HCT116 (cell line): ENCODE measurements at regions not wholly inside any gene's neighbourhood (a gene's known extent, or its start where the extent isn't known, plus 50 kb on each side); places are given as distances from the start of the nearest gene placed in this dataset.

Source experiments
- ATAC-seq: fragments of 200-7000 bp; cut with Tn5 transposase; 2 replicates; pipeline ENCODE4 v1.9.1; 2020; ENCODE audit warnings: mild to moderate bottlenecking, moderate library complexity
- BruUV-seq: library from RNA; stranded (reverse); fragments of 400-500 nt; replicated peaks from 2 replicates; lab custom pipeline; 2021; lab: Mats Ljungman, UMichigan
- CTCF ChIA-PET: fragments of 300-600 bp; sonication (Branson Sonifier 250); formaldehyde crosslinking; loops from one replicate; lab custom pipeline; 2021; ENCODE audit warnings: antibody characterized with exemption; lab: Charles Lee
- POLR2A ChIA-PET: fragments of 300-600, 350-600 bp; sonication (Branson Sonifier 250); formaldehyde crosslinking; loops from one replicate; lab custom pipeline; 2021; ENCODE audit warnings: antibody characterized with exemption; lab: Charles Lee
- RAD21 ChIA-PET, 2 experiments: fragments of 300-600 bp; sonication (Branson Sonifier 250); formaldehyde crosslinking; loops; one replicate each; lab custom pipeline; 2023; ENCODE audit warnings: low total read pairs in 2 of 2; ENCODE audit not compliant: uncharacterized antibody in 2 of 2, unreplicated experiment in 2 of 2, low non-redundant PET in 1 of 2; lab: Charles Lee
- DNase-seq: peaks from one replicate; pipeline ENCODE4 v3.0.0-alpha.2; 2010; ENCODE audit warnings: low read depth, low spot score
- H2AFZ ChIP-seq: fragments of 200-600 bp; shearing (Covaris generic), sonication (generic); 2 replicates; pipeline ENCODE4 v1.6.1; 2017; ENCODE audit warnings: low read depth, mixed run types, mixed read lengths, antibody characterized with exemption, low read length; ENCODE audit not compliant: poor library complexity, severe bottlenecking
- H3K27ac ChIP-seq: 2 replicates; pipeline ENCODE4 v1.5.1; 2012; ENCODE audit warnings: low read depth, low read length
- H3K27me3 ChIP-seq: fragments of 200-600 bp; sonication (generic); 2 replicates; pipeline ENCODE4 v1.6.1; 2016; ENCODE audit warnings: mixed run types, low read length, mixed read lengths; ENCODE audit not compliant: insufficient read depth
- H3K36me3 ChIP-seq, 2 experiments: fragments of 200-500 bp in 1 of 2; fragments of 200-600 bp in 1 of 2; sonication (Bioruptor generic) in 1 of 2; sonication (generic) in 1 of 2; 2 replicates each; pipeline versions ENCODE4 v1.5.1 to v1.6.1; 2014 to 2016; ENCODE audit warnings: low read length in 2 of 2, inconsistent platforms in 1 of 2, mixed read lengths in 1 of 2, mixed run types in 1 of 2; ENCODE audit not compliant: insufficient read depth in 2 of 2, control insufficient read depth in 1 of 2
- H3K4me1 ChIP-seq, 2 experiments: fragments of 200-600 bp in 1 of 2; sonication (generic) in 1 of 2; 2 replicates each; pipeline versions ENCODE4 v1.5.1 to v1.6.1; 2012 to 2017; ENCODE audit warnings: low read length in 2 of 2, inconsistent platforms in 1 of 2, mild to moderate bottlenecking in 1 of 2, mixed read lengths in 1 of 2, mixed run types in 1 of 2, moderate library complexity in 1 of 2; ENCODE audit not compliant: insufficient read depth in 2 of 2, control insufficient read depth in 1 of 2
- H3K4me2 ChIP-seq: fragments of 200-600 bp; sonication (generic); 2 replicates; pipeline ENCODE4 v1.6.1; 2017; ENCODE audit warnings: mixed run types, low read length, mixed read lengths
- H3K4me3 ChIP-seq, 2 experiments: fragments of 200-600 bp in 1 of 2; sonication (generic) in 1 of 2; replicated peaks in 1 of 2; 2 replicates each; pipeline ENCODE4 v1.5.1; 2011 to 2016; ENCODE audit warnings: low read length in 2 of 2, control low read depth in 1 of 2, low read depth in 1 of 2, mild to moderate bottlenecking in 1 of 2, mixed read lengths in 1 of 2, mixed run types in 1 of 2
- H3K79me2 ChIP-seq: fragments of 200-600 bp; sonication (generic); 2 replicates; pipeline ENCODE4 v1.6.1; 2017; ENCODE audit warnings: mild to moderate bottlenecking, mixed run types, low read length, moderate library complexity, mixed read lengths; ENCODE audit not compliant: insufficient read depth
- H3K9ac ChIP-seq: fragments of 200-600 bp; sonication (generic); 2 replicates; pipeline ENCODE4 v1.6.1; 2016; ENCODE audit warnings: low read length, mixed read lengths
- H3K9me2 ChIP-seq: fragments of 200-600 bp; sonication (generic), shearing (Covaris generic); 2 replicates; pipeline ENCODE4 v1.6.1; 2017; ENCODE audit warnings: mixed run types, mild to moderate bottlenecking, moderate library complexity; ENCODE audit not compliant: insufficient read depth
- H3K9me3 ChIP-seq, 2 experiments: fragments of 200-500 bp in 1 of 2; fragments of 200-600 bp in 1 of 2; sonication (Bioruptor generic) in 1 of 2; sonication (generic) in 1 of 2; 2 replicates each; pipeline ENCODE4 v1.6.1; 2014 to 2017; ENCODE audit warnings: low read length in 2 of 2, mixed read lengths in 2 of 2, inconsistent platforms in 1 of 2, low read depth in 1 of 2, mild to moderate bottlenecking in 1 of 2, mixed run types in 1 of 2, moderate library complexity in 1 of 2; ENCODE audit not compliant: control insufficient read depth in 1 of 2, insufficient read depth in 1 of 2
- H4K20me1 ChIP-seq: fragments of 200-600 bp; sonication (generic), shearing (Covaris generic); 2 replicates; pipeline ENCODE4 v1.6.1; 2017; ENCODE audit warnings: mixed run types, mild to moderate bottlenecking, moderate library complexity; ENCODE audit not compliant: insufficient read depth
- CBX3 ChIP-seq: IDR thresholded peaks from 2 replicates; pipeline ENCODE4 v1.6.1; 2012; ENCODE audit warnings: low read depth
- EGR1 ChIP-seq: IDR thresholded peaks from 2 replicates; pipeline ENCODE4 v1.6.1; 2012; ENCODE audit warnings: low read depth
- EZH2 ChIP-seq: fragments of 200-600 bp; sonication (generic); IDR thresholded peaks from 2 replicates; pipeline ENCODE4 v1.6.1; 2017; ENCODE audit warnings: antibody characterized with exemption, mixed run types
- JUND ChIP-seq: IDR thresholded peaks from 2 replicates; pipeline ENCODE4 v1.6.1; 2012
- POLR2A ChIP-seq: IDR thresholded peaks from 2 replicates; pipeline ENCODE4 v1.7.0; 2011; ENCODE audit warnings: borderline replicate concordance; ENCODE audit not compliant: insufficient read depth, insufficient read length; ENCODE audit errors: extremely low read depth
- SP1 ChIP-seq: IDR thresholded peaks from 2 replicates; pipeline ENCODE4 v1.6.1; 2012; ENCODE audit warnings: low read depth
- SRF ChIP-seq: IDR thresholded peaks from 2 replicates; pipeline ENCODE4 v1.6.1; 2012; ENCODE audit warnings: low read depth
- YY1 ChIP-seq: IDR thresholded peaks from 2 replicates; pipeline ENCODE4 v1.6.1; 2011; ENCODE audit warnings: low read length, low read depth, moderate library complexity, mild to moderate bottlenecking; ENCODE audit not compliant: insufficient replicate concordance; ENCODE audit errors: extremely low read depth
- ZFX ChIP-seq: fragments of 450-650 bp; IDR thresholded peaks from 2 replicates; pipeline ENCODE4 v1.6.1; 2017
- intact Hi-C: fragments of 100-400 bp; cut with micrococcal nuclease; formaldehyde crosslinking; loops from 2 replicates; pipeline ENCODE4 v1.10.0; 2022
- TF ChIP-seq, protein P1 (sequence below): IDR thresholded peaks from 2 replicates; pipeline ENCODE4 v1.6.1; 2012
- TF ChIP-seq, protein P2 (sequence below), 3 experiments: fragments of 200-600 bp in 1 of 3; sonication (generic) in 1 of 3; IDR thresholded peaks in 2 of 3; conservative IDR thresholded peaks in 1 of 3; 2 replicates each; pipeline ENCODE4 v1.5.1; 2012 to 2017; ENCODE audit warnings: low read depth in 2 of 3, low read length in 2 of 3, antibody characterized with exemption in 1 of 3, borderline replicate concordance in 1 of 3, control low read depth in 1 of 3, mild to moderate bottlenecking in 1 of 3, mixed read lengths in 1 of 3, mixed run types in 1 of 3, moderate library complexity in 1 of 3; ENCODE audit not compliant: insufficient read depth in 1 of 3
- TF ChIP-seq, protein P3 (sequence below): IDR thresholded peaks from 2 replicates; pipeline ENCODE4 v1.6.1; 2012

DNA sequence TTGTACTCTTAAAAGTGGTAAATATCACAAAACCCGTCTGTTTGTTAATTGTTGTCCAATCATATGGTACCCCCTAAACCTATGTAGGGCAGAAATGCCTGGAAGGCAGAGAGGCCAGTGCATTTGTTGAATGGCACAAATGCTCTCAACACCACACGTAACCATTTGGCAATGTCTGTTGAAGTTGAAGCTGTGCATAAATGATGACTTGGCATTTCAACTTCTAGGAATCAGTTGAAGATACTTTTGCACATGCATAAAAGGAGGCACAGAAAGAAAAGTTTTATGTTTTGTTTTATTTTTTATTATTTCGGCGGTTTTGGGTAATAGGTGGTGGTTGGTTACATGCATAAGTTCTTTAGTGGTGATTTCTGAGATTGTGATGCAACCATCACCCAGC is 246.6 kb downstream of the TAF11L14 start:
- TF ChIP-seq EGR1, result no peak
- TF ChIP-seq, protein P1, sequence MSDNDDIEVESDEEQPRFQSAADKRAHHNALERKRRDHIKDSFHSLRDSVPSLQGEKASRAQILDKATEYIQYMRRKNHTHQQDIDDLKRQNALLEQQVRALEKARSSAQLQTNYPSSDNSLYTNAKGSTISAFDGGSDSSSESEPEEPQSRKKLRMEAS, result no peak
- no peak for TF ChIP-seq SP1
- no peak for TF ChIP-seq POLR2A
- no peak for TF ChIP-seq ZFX
- TF ChIP-seq, protein P2, sequence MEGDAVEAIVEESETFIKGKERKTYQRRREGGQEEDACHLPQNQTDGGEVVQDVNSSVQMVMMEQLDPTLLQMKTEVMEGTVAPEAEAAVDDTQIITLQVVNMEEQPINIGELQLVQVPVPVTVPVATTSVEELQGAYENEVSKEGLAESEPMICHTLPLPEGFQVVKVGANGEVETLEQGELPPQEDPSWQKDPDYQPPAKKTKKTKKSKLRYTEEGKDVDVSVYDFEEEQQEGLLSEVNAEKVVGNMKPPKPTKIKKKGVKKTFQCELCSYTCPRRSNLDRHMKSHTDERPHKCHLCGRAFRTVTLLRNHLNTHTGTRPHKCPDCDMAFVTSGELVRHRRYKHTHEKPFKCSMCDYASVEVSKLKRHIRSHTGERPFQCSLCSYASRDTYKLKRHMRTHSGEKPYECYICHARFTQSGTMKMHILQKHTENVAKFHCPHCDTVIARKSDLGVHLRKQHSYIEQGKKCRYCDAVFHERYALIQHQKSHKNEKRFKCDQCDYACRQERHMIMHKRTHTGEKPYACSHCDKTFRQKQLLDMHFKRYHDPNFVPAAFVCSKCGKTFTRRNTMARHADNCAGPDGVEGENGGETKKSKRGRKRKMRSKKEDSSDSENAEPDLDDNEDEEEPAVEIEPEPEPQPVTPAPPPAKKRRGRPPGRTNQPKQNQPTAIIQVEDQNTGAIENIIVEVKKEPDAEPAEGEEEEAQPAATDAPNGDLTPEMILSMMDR (IDR thresholded peaks at IDR 0.05 in 2 of 3, conservative IDR thresholded peaks at IDR 0.05 in 1 of 3; ENCODE audit: borderline replicate concordance in 1 of 3, insufficient read depth in 1 of 3, low read depth in 2 of 3, low read length in 2 of 3), result no peak
- no peak for TF ChIP-seq JUND
- no peak for TF ChIP-seq SRF
- no peak for TF ChIP-seq YY1
- no peak for TF ChIP-seq EZH2
- no peak for TF ChIP-seq CBX3
- TF ChIP-seq, protein P3, sequence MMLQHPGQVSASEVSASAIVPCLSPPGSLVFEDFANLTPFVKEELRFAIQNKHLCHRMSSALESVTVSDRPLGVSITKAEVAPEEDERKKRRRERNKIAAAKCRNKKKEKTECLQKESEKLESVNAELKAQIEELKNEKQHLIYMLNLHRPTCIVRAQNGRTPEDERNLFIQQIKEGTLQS, result no peak
- TF ChIP-seq, all 23 proteins: peak for 0
- CTCF ChIA-PET, result no interaction called here
- H3K4me1 ChIP-seq, result no peaks in the 10 kb centered on the region
- no peaks in the 10 kb centered on the region for H3K36me3 ChIP-seq
- RAD21 ChIA-PET, result no interaction called here
- no TSS peak for BruUV-seq
- H3K27ac ChIP-seq, result no peak overlapping the region
- no peak overlapping the region for H3K9ac ChIP-seq
- intact Hi-C loops, result no loop called here
- DNase-seq (no peak), ATAC-seq (no peak)
- no peak overlapping the region for H2AFZ ChIP-seq
- no peaks in the 10 kb centered on the region for H3K79me2 ChIP-seq
- no peak overlapping the region for H3K4me2 ChIP-seq
- H3K9me3 ChIP-seq, result peaks cover 0 to 24% of the 10 kb centered on the region in 2 experiments; a peak in 2 of 4 replicates
- no peaks in the 10 kb centered on the region for H4K20me1 ChIP-seq
- no peak overlapping the region for H3K4me3 ChIP-seq
- POLR2A ChIA-PET, result no interaction called here
- no peaks in the 10 kb centered on the region for H3K9me2 ChIP-seq
- H3K27me3 ChIP-seq, result no peaks in the 10 kb centered on the region
